ENCODE measurements at regions not wholly inside any gene's neighbourhood (a gene's known extent, or its start where the extent isn't known, plus 50 kb on each side); places are given as distances from the start of the nearest gene placed in this dataset.

GRCh38 chr1:110785612-110786011, 87.3 kb upstream of the CD53 start:
- DNase-seq (no peak), ATAC-seq (no peak)
- intact Hi-C loops (cut with micrococcal nuclease) = no loop called here
- H3K36me3 Mint-ChIP-seq = peaks cover 8% of the 10 kb centered on the region
- H3K27ac ChIP-seq (ENCODE audit: low read length) = no peak overlapping the region
- peaks cover 9% of the 10 kb centered on the region for H3K9me3 ChIP-seq (ENCODE audit: control insufficient read depth, insufficient read depth, low read length)
- WGBS (ENCODE audit: insufficient coverage) = 51% methylated on average over 2 of the region's 2 CpGs
- H3K4me1 Mint-ChIP-seq = peaks cover 30 to 31% of the 10 kb centered on the region in 2 donors
- peaks cover 30% of the 10 kb centered on the region for H3K4me1 ChIP-seq (ENCODE audit: control insufficient read depth, insufficient read depth, low read length)
- no peaks in the 10 kb centered on the region for H3K36me3 ChIP-seq (ENCODE audit: control insufficient read depth, insufficient read depth, low read length)
- no peak overlapping the region for H3K4me3 Mint-ChIP-seq
- H3K4me3 ChIP-seq (ENCODE audit: low read length) = no peak overlapping the region
- H3K27me3 Mint-ChIP-seq (ENCODE audit: low read depth in 2 of 2) = peaks cover 0 to 9% of the 10 kb centered on the region in 2 donors
- TF ChIP-seq CTCF (IDR thresholded peaks at IDR 0.05) = no peak
- peaks cover 0 to 8% of the 10 kb centered on the region in 2 donors for H3K9me3 Mint-ChIP-seq
- no peaks in the 10 kb centered on the region for H3K27me3 ChIP-seq (ENCODE audit: control insufficient read depth, insufficient read depth, low read length)
- no peak overlapping the region for H3K27ac Mint-ChIP-seq

- Histone ChIP-seq H3K4me1 (ENCODE audit: control insufficient read depth, insufficient read depth, low read length) (peaks cover 32% of the 10 kb centered on the region), H3K27ac (ENCODE audit: low read length) (no peak overlapping the region), H3K9me3 (ENCODE audit: control insufficient read depth, insufficient read depth, low read length) (peaks cover 9% of the 10 kb centered on the region), H3K36me3 (ENCODE audit: control insufficient read depth, insufficient read depth, low read length) (no peaks in the 10 kb centered on the region), H3K27me3 (ENCODE audit: control insufficient read depth, insufficient read depth, low read length) (no peaks in the 10 kb centered on the region), H3K4me3 (ENCODE audit: low read length) (no peak overlapping the region)
- WGBS (ENCODE audit: insufficient coverage) = 98% methylated on average over 3 of the region's 3 CpGs
- intact Hi-C loops (cut with micrococcal nuclease) = no loop called here
- TF ChIP-seq CTCF (IDR thresholded peaks at IDR 0.05) = no peak
- no peak for ATAC-seq
- H3K4me3 Mint-ChIP-seq = no peak overlapping the region
- H3K36me3 Mint-ChIP-seq = peaks cover 8% of the 10 kb centered on the region
- peaks cover 0 to 11% of the 10 kb centered on the region in 2 donors for H3K27me3 Mint-ChIP-seq (ENCODE audit: low read depth in 2 of 2)
- DNase-seq = no peak
- no peak overlapping the region for H3K27ac Mint-ChIP-seq
- peaks cover 0 to 8% of the 10 kb centered on the region in 2 donors for H3K9me3 Mint-ChIP-seq
- peaks cover 31 to 32% of the 10 kb centered on the region in 2 donors for H3K4me1 Mint-ChIP-seq
Measured at GRCh38 chr1:110785055-110785454, 87.9 kb upstream of the CD53 start.

GRCh38 chr1:110783292-110783918, 89.5 kb upstream of the CD53 start:
- H3K27ac Mint-ChIP-seq = no peak overlapping the region
- H3K27ac ChIP-seq (ENCODE audit: low read length) = no peak overlapping the region

More at GRCh38 chr1:110783292-110783918, 89.5 kb upstream of the CD53 start:
- TF ChIP-seq CTCF (IDR thresholded peaks at IDR 0.05) = peak; percentile 99
- Mint-ChIP-seq H3K27me3 (ENCODE audit: low read depth in 2 of 2) (peaks cover 9 to 17% of the 10 kb centered on the region in 2 donors), H3K4me3 (no peak overlapping the region), H3K9me3 (no peaks in the 10 kb centered on the region), H3K36me3 (peaks cover 1% of the 10 kb centered on the region), H3K4me1 (peaks cover 31 to 32% of the 10 kb centered on the region in 2 donors)
- no peaks in the 10 kb centered on the region for H3K36me3 ChIP-seq (ENCODE audit: control insufficient read depth, insufficient read depth, low read length)
- intact Hi-C loops (cut with micrococcal nuclease) = loop anchor here (1.0 to 5.0 kb wide), 5 partner anchors 164 to 549 kb away; no protein-coding TSS in a partner anchor
- ATAC-seq (peak; percentile 80 to 89 (median 84)), DNase-seq (peak; percentile 28 to 88)
- 26% methylated on average over 5 of the region's 5 CpGs for WGBS (ENCODE audit: insufficient coverage)
- H3K27me3 ChIP-seq (ENCODE audit: control insufficient read depth, insufficient read depth, low read length) = no peaks in the 10 kb centered on the region
- no peak overlapping the region for H3K4me3 ChIP-seq (ENCODE audit: low read length)
- H3K4me1 ChIP-seq (ENCODE audit: control insufficient read depth, insufficient read depth, low read length) = peaks cover 30% of the 10 kb centered on the region
- H3K9me3 ChIP-seq (ENCODE audit: control insufficient read depth, insufficient read depth, low read length) = peaks cover 4% of the 10 kb centered on the region
